ENCODE measurements at regions not wholly inside any gene's neighbourhood (a gene's known extent, or its start where the extent isn't known, plus 50 kb on each side); places are given as distances from the start of the nearest gene placed in this dataset.

DNA sequence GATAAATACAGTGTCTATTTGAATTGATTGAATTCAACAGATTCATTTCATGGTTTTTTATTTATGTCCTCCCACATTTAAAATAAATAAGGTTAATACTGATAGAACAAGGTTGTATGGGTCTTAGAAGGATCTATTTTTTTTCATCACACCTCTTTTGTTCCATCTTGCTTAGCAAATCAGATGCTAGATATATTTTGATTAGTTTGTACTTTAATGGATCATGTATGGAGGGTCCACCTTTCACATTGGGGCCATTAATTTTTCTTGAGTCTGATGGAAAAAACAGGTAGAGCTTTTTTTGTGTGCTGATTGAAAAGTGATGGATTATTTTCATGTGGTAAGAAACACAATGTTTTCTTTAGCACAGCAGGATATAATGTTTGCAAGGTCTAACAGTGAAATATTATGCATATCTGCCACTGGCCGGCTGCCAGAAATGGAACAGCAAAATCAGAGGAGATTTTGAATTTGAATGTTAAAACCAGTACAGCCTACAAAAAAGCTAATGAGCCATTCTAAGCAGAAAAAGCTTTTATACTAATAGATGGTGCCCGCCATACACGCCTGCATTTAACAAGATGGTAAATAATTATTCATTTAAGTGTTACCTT is 188.1 kb upstream of the ETAA1 start:
- TF ChIP-seq, protein P1, sequence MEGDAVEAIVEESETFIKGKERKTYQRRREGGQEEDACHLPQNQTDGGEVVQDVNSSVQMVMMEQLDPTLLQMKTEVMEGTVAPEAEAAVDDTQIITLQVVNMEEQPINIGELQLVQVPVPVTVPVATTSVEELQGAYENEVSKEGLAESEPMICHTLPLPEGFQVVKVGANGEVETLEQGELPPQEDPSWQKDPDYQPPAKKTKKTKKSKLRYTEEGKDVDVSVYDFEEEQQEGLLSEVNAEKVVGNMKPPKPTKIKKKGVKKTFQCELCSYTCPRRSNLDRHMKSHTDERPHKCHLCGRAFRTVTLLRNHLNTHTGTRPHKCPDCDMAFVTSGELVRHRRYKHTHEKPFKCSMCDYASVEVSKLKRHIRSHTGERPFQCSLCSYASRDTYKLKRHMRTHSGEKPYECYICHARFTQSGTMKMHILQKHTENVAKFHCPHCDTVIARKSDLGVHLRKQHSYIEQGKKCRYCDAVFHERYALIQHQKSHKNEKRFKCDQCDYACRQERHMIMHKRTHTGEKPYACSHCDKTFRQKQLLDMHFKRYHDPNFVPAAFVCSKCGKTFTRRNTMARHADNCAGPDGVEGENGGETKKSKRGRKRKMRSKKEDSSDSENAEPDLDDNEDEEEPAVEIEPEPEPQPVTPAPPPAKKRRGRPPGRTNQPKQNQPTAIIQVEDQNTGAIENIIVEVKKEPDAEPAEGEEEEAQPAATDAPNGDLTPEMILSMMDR (IDR thresholded peaks at IDR 0.05), result no peak
- no peak for TF ChIP-seq POLR2AphosphoS5 (IDR thresholded peaks at IDR 0.05)
- no peak for TF ChIP-seq EP300 (IDR thresholded peaks at IDR 0.05)
- TF ChIP-seq POLR2A (IDR thresholded peaks at IDR 0.05; ENCODE audit: low read depth), result no peak

All from esophagus muscularis mucosa (tissue), 4 donors.